Keratinocyte (primary cell): ENCODE measurements at regions not wholly inside any gene's neighbourhood (a gene's known extent, or its start where the extent isn't known, plus 50 kb on each side); places are given as distances from the start of the nearest gene placed in this dataset.

Source experiments
- DNase-seq: peaks from one replicate; pipeline ENCODE4 v3.0.0-alpha.2; 2011; ENCODE audit warnings: low read depth, missing footprints, low spot score
- FAIRE-seq: peaks from 2 replicates; lab custom pipeline; 2011; peaks lifted over from hg19 to GRCh38; lab: Jason Lieb, UNC
- H2AFZ ChIP-seq: 2 replicates; pipeline ENCODE4 v1.6.0; 2012; ENCODE audit warnings: low read length, control low read depth, inconsistent platforms; ENCODE audit not compliant: control insufficient read depth
- H3K27ac ChIP-seq: 2 replicates; pipeline ENCODE4 v1.5.1; 2011; ENCODE audit warnings: low read length; ENCODE audit not compliant: control insufficient read depth, insufficient read depth
- H3K27me3 ChIP-seq: 3 replicates; pipeline ENCODE4 v1.6.0; 2011; ENCODE audit warnings: low read length; ENCODE audit not compliant: control insufficient read depth, insufficient read depth; ENCODE audit errors: extremely low read depth
- H3K36me3 ChIP-seq, 2 experiments: 2 replicates in 1 of 2; 3 replicates in 1 of 2; pipeline ENCODE4 v1.5.1; 2011; ENCODE audit warnings: low read length in 2 of 2, mild to moderate bottlenecking in 1 of 2; ENCODE audit not compliant: control insufficient read depth in 2 of 2, insufficient read depth in 2 of 2; ENCODE audit errors: extremely low read depth in 1 of 2
- H3K4me1 ChIP-seq: 3 replicates; pipeline ENCODE4 v1.5.1; 2011; ENCODE audit warnings: low read length; ENCODE audit not compliant: control insufficient read depth, insufficient read depth; ENCODE audit errors: extremely low read depth
- H3K4me2 ChIP-seq: 3 replicates; pipeline ENCODE4 v1.6.0; 2011; ENCODE audit warnings: low read depth, low read length; ENCODE audit not compliant: control insufficient read depth, insufficient read depth; ENCODE audit errors: extremely low read depth
- H3K4me3 ChIP-seq, 3 experiments: fragments of 200-600 bp in 1 of 3; sonication (generic) in 1 of 3; 2 replicates in 2 of 3; 3 replicates in 1 of 3; pipeline ENCODE4 v1.5.1; 2011 to 2016; ENCODE audit warnings: low read length in 3 of 3, mild to moderate bottlenecking in 3 of 3, control low read depth in 2 of 3, inconsistent platforms in 1 of 3, low read depth in 1 of 3, mixed read lengths in 1 of 3, mixed run types in 1 of 3, moderate library complexity in 1 of 3; ENCODE audit not compliant: control insufficient read depth in 2 of 3, insufficient read depth in 2 of 3; ENCODE audit errors: extremely low read depth in 1 of 3
- H3K79me2 ChIP-seq: 2 replicates; pipeline ENCODE4 v1.6.0; 2012; ENCODE audit warnings: low read length; ENCODE audit not compliant: control insufficient read depth, insufficient read depth
- H3K9ac ChIP-seq: 3 replicates; pipeline ENCODE4 v1.6.0; 2011; ENCODE audit warnings: low read length; ENCODE audit not compliant: control insufficient read depth, insufficient read depth; ENCODE audit errors: extremely low read depth
- H3K9me1 ChIP-seq: 3 replicates; pipeline ENCODE4 v1.6.0; 2011; ENCODE audit warnings: low read length; ENCODE audit not compliant: control insufficient read depth, insufficient read depth; ENCODE audit errors: extremely low read depth
- H3K9me3 ChIP-seq: 2 replicates; pipeline ENCODE4 v1.5.1; 2012; ENCODE audit warnings: low read depth, low read length; ENCODE audit not compliant: control insufficient read depth
- H4K20me1 ChIP-seq: 3 replicates; pipeline ENCODE4 v1.6.0; 2011; ENCODE audit warnings: low read length; ENCODE audit not compliant: control insufficient read depth, insufficient read depth; ENCODE audit errors: extremely low read depth
- CTCF ChIP-seq, 3 experiments: IDR thresholded peaks in 1 of 3; conservative IDR thresholded peaks in 1 of 3; optimal IDR thresholded peaks in 1 of 3; 2 replicates in 2 of 3; 3 replicates in 1 of 3; pipeline versions ENCODE3 to v1.5.1; 2011; ENCODE audit warnings: low read length in 3 of 3, mild to moderate bottlenecking in 3 of 3, moderate library complexity in 2 of 3, control low read depth in 1 of 3, inconsistent platforms in 1 of 3; ENCODE audit not compliant: insufficient read depth in 2 of 3; ENCODE audit errors: extremely low read depth in 1 of 3
- EZH2 ChIP-seq: IDR thresholded peaks from one replicate; pipeline ENCODE4 v1.6.1; 2012; ENCODE audit warnings: inconsistent platforms, mild to moderate bottlenecking, low read length, moderate library complexity
- dilution Hi-C: fragments of 300-500 bp; cut with MboI; formaldehyde crosslinking; loops from one replicate; pipeline ENCODE4 v1.7.0; 2020; ENCODE audit warnings: low sequenced_read_pairs; ENCODE audit not compliant: extremely low pct_ligation_motif_present

- H3K4me1 ChIP-seq = no peaks in the 10 kb centered on the region
These were observed 373.7 kb downstream of the HAPSTR1 start for GRCh38 chr16:9465161-9465560.

GRCh38 chr16:9469512-9469911 is 378.1 kb downstream of the HAPSTR1 start:
- dilution Hi-C loops = no loop called here
- no peaks in the 10 kb centered on the region for H3K36me3 ChIP-seq
- H3K79me2 ChIP-seq = no peaks in the 10 kb centered on the region
- H3K27ac ChIP-seq = no peak overlapping the region
- no peaks in the 10 kb centered on the region for H3K9me1 ChIP-seq
- H3K4me1 ChIP-seq = no peaks in the 10 kb centered on the region
- no peak overlapping the region for H2AFZ ChIP-seq
- H3K4me2 ChIP-seq = no peak overlapping the region
- TF ChIP-seq EZH2 = no peak
- TF ChIP-seq CTCF (optimal IDR thresholded peaks at IDR 0.05 in 1 of 3, IDR thresholded peaks at IDR 0.05 in 1 of 3, conservative IDR thresholded peaks at IDR 0.05 in 1 of 3; ENCODE audit: extremely low read depth in 1 of 3, insufficient read depth in 2 of 3, low read length in 3 of 3) = no peak
- H3K9ac ChIP-seq = no peak overlapping the region
- H3K27me3 ChIP-seq = no peaks in the 10 kb centered on the region
- no peaks in the 10 kb centered on the region for H3K9me3 ChIP-seq
- H3K4me3 ChIP-seq = no peak overlapping the region
- no peak for DNase-seq
- FAIRE-seq = no peak
- no peaks in the 10 kb centered on the region for H4K20me1 ChIP-seq

More at GRCh38 chr16:9465161-9465560, 373.7 kb downstream of the HAPSTR1 start:
- no peak overlapping the region for H3K9ac ChIP-seq
- no peak for DNase-seq
- no peak for FAIRE-seq
- no peak overlapping the region for H3K4me2 ChIP-seq
- H4K20me1 ChIP-seq = no peaks in the 10 kb centered on the region
- no peaks in the 10 kb centered on the region for H3K9me1 ChIP-seq
- no peaks in the 10 kb centered on the region for H3K36me3 ChIP-seq
- H3K4me3 ChIP-seq = no peak overlapping the region
- TF ChIP-seq EZH2 = no peak
- TF ChIP-seq CTCF (optimal IDR thresholded peaks at IDR 0.05 in 1 of 3, IDR thresholded peaks at IDR 0.05 in 1 of 3, conservative IDR thresholded peaks at IDR 0.05 in 1 of 3; ENCODE audit: extremely low read depth in 1 of 3, insufficient read depth in 2 of 3, low read length in 3 of 3) = no peak
- H3K27ac ChIP-seq = no peak overlapping the region
- no peaks in the 10 kb centered on the region for H3K9me3 ChIP-seq
- H3K27me3 ChIP-seq = no peaks in the 10 kb centered on the region
- no peak overlapping the region for H2AFZ ChIP-seq
- dilution Hi-C loops = no loop called here
- no peaks in the 10 kb centered on the region for H3K79me2 ChIP-seq
